ENCODE measurements at regions not wholly inside any gene's neighbourhood (a gene's known extent, or its start where the extent isn't known, plus 50 kb on each side); places are given as distances from the start of the nearest gene placed in this dataset.

- TF ChIP-seq EZH2 (IDR thresholded peaks at IDR 0.05) (no peak), CBX3 (IDR thresholded peaks at IDR 0.05; ENCODE audit: low read depth) (no peak), CEBPB (IDR thresholded peaks at IDR 0.05; ENCODE audit: low read depth) (no peak), ATF3 (IDR thresholded peaks at IDR 0.05) (no peak), FOSL1 (IDR thresholded peaks at IDR 0.05; ENCODE audit: low read depth) (no peak), TCF7L2 (IDR thresholded peaks at IDR 0.05; ENCODE audit: borderline replicate concordance, extremely low read depth, insufficient read depth, insufficient read length) (no peak), SRF (IDR thresholded peaks at IDR 0.05; ENCODE audit: low read depth) (no peak), JUND (IDR thresholded peaks at IDR 0.05) (no peak), EZH2phosphoT487 (IDR thresholded peaks at IDR 0.05; ENCODE audit: borderline replicate concordance) (no peak), ZFX (IDR thresholded peaks at IDR 0.05) (no peak), POLR2A (IDR thresholded peaks at IDR 0.05; ENCODE audit: borderline replicate concordance, extremely low read depth, insufficient read depth, insufficient read length) (no peak), EGR1 (IDR thresholded peaks at IDR 0.05; ENCODE audit: low read depth) (no peak), CTCF (IDR thresholded peaks at IDR 0.05 in 2 of 3, conservative IDR thresholded peaks at IDR 0.05 in 1 of 3; ENCODE audit: borderline replicate concordance in 1 of 3, insufficient read depth in 1 of 3, low read depth in 2 of 3, low read length in 2 of 3) (no peak), ELF1 (IDR thresholded peaks at IDR 0.05; ENCODE audit: borderline replicate concordance, low read depth) (no peak), ZNF274 (IDR thresholded peaks at IDR 0.05; ENCODE audit: low read depth, low read length) (no peak), RAD21 (IDR thresholded peaks at IDR 0.05; ENCODE audit: low read depth) (no peak)
- TF ChIP-seq, protein P1, sequence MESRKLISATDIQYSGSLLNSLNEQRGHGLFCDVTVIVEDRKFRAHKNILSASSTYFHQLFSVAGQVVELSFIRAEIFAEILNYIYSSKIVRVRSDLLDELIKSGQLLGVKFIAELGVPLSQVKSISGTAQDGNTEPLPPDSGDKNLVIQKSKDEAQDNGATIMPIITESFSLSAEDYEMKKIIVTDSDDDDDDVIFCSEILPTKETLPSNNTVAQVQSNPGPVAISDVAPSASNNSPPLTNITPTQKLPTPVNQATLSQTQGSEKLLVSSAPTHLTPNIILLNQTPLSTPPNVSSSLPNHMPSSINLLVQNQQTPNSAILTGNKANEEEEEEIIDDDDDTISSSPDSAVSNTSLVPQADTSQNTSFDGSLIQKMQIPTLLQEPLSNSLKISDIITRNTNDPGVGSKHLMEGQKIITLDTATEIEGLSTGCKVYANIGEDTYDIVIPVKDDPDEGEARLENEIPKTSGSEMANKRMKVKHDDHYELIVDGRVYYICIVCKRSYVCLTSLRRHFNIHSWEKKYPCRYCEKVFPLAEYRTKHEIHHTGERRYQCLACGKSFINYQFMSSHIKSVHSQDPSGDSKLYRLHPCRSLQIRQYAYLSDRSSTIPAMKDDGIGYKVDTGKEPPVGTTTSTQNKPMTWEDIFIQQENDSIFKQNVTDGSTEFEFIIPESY (IDR thresholded peaks at IDR 0.05; ENCODE audit: extremely low read depth, insufficient replicate concordance, low read length), result no peak
- H3K4me3 ChIP-seq (replicated peaks in 1 of 2; ENCODE audit: low read depth in 1 of 2, low read length in 2 of 2), result no peak overlapping the region
- no peak overlapping the region for H3K9ac ChIP-seq (ENCODE audit: low read length)
- H3K27me3 ChIP-seq (ENCODE audit: insufficient read depth, low read length), result no peaks in the 10 kb centered on the region
- H3K4me1 ChIP-seq (ENCODE audit: control insufficient read depth in 1 of 2, insufficient read depth in 2 of 2, low read length in 2 of 2), result no peaks in the 10 kb centered on the region
- no peak overlapping the region for H3K4me2 ChIP-seq (ENCODE audit: low read length)
- H2AFZ ChIP-seq (ENCODE audit: low read depth, low read length, poor library complexity, severe bottlenecking), result no peak overlapping the region
- intact Hi-C loops (cut with micrococcal nuclease), result no loop called here
- ChIA-PET POLR2A (no interaction called here), RAD21 (ENCODE audit: low non-redundant PET in 1 of 2, low total read pairs in 2 of 2, uncharacterized antibody in 2 of 2, unreplicated experiment in 2 of 2) (no interaction called here), CTCF (no interaction called here)
- no peak overlapping the region for H3K27ac ChIP-seq (ENCODE audit: low read depth, low read length)
- no peaks in the 10 kb centered on the region for H3K36me3 ChIP-seq (ENCODE audit: control insufficient read depth in 1 of 2, insufficient read depth in 2 of 2, low read length in 2 of 2)
- no peaks in the 10 kb centered on the region for H3K79me2 ChIP-seq (ENCODE audit: insufficient read depth, low read length)
- BruUV-seq (replicated peaks), result no TSS peak
- H3K9me3 ChIP-seq (ENCODE audit: control insufficient read depth in 1 of 2, insufficient read depth in 1 of 2, low read depth in 1 of 2, low read length in 2 of 2), result no peaks in the 10 kb centered on the region
- no peaks in the 10 kb centered on the region for H3K9me2 ChIP-seq (ENCODE audit: insufficient read depth)
- H4K20me1 ChIP-seq (ENCODE audit: insufficient read depth), result no peaks in the 10 kb centered on the region
- DNase-seq (ENCODE audit: low read depth, low spot score), result no peak
- no peak for ATAC-seq
Measured at GRCh38 chr1:103239034-103239433, 130.7 kb upstream of the COL11A1 start.

Data from HCT116 (cell line).